ENCODE measurements at regions not wholly inside any gene's neighbourhood (a gene's known extent, or its start where the extent isn't known, plus 50 kb on each side); places are given as distances from the start of the nearest gene placed in this dataset.

DNA sequence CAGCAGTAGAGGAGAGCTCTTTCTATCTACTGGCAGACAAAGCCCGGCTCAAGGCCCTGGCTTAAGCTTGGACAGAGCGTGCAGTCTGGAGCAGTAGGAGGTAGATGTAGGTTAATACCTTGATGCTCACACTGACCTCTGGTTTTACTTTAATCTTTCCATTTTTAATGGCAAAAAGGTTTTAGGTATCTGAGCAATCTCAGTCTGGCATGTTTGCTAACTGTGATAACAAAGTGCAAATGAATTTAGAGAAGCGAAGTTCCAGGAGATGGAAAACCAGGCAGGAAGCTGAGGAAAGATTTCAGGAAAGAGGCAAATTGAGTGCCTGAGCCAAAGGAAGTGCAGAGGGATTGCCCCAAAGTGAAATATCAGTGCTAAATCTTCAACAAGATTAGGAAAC lies 356.6 kb downstream of the FOXO1 start:
- intact Hi-C loops (cut with DNase I) = no loop called here
- DNase-seq = no peak

DNA sequence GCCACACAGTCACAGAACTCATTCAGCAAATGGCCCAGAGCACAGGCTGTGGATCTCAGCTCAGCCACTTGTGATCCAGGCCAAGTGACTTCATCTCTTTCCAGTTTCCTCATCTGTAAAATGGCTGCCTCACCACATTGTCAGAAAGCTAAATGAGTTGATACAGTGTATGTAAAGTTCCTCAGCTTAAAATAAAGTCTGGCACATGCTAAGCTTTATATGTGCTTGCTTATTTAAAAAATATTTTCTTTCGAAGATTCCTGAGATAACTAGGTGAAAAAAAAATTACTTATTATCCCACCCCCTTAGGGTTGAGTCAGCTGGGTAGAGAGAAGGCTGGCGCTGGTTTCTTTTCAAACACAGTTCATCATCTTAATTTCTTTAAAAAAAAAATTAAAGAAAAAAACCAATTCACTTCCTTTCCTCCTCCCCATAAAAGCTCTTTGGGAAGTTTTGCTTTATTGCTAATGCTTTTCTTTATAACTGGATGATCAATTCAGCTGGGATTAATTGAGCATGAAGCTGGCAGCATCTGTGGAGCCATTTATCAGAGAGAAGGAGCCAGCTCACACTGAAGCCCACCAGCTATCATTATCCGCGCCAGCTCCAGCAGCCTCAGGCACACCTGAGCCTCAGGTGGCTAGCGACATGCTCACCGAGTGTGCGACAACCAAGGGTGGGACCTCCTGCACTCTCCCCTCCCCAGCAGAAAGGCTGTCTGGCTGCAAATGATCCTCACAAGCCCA lies 354.9 kb downstream of the FOXO1 start:
- intact Hi-C loops (cut with DNase I) = no loop called here

DNA sequence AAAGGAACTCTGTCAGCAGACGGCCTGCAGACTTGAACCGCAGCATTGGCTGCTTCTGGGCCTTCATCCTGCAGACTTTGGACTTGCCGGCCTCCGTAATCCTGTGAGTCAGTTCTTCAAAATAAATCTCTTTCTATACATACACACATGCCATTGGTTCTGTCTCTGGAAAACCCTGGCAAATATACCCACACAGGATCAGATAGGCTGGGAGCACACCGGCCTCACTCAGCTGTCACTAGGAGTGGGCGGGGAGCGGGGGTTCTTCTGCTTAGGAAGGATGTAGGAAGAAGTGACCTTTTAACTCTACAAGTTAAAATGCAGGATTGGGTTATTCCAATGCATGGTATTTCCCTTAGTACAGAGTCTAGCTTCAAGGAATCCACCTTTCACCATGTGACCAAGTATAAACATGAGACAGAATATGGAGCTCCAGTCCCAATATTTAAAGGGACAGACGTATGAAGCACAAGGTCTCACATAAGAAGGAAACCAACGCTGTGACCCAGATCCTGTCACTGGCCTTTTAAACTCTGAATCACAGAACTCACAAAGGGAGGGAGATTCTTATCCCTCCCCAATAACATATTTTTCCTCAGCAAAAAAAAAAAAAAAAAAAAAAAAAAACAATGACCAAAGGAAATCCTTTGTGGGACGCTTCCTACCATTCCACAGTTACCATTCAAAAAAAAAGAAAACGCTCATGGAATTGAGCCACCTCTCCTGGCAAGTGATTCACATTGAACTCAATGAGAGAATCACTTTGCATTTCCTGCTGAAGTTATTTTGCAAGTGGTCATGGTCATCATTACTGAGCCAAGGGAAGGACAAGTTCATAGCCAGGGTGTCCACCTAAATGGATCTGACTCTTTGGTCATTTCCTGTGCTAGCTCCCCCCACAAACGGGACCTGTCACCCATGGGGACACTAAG lies 352.9 kb downstream of the FOXO1 start:
- intact Hi-C loops (cut with DNase I) = no loop called here
- no peak for DNase-seq

More for the DNA sequence above, 354.9 kb downstream of the FOXO1 start:
- no peak for DNase-seq

DNA sequence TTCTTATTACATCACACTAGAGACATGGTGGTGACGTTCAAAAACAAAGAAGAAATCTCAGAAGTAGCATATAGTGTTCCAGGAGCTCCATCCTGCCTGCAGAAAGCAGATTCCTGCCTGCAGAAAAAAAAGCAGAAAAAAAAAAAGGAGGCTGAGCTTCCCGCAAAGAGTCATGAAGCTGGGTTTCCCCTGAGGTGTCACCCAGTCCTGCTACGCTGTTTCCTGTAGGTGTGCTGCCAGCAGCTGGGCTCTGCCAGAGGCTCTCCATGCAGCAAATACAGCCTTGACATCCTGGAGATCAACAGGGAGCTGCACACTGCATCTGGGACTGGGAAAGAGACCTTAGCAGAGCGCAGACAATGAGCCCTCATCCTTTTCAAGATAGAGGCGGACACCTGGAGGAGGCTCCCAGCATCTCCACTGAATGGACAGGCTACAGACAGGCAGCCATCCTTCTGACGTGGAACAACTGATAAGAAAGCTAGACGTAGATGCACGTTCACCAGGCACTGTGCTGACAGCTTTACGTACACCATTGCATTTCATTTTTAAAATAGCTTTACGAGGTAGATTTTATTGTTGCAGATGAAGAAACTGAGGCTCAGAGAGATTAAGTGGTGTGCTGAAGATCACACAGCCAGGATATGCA lies 350.9 kb downstream of the FOXO1 start:
- intact Hi-C loops (cut with DNase I) = no loop called here
- DNase-seq = no peak

DNA sequence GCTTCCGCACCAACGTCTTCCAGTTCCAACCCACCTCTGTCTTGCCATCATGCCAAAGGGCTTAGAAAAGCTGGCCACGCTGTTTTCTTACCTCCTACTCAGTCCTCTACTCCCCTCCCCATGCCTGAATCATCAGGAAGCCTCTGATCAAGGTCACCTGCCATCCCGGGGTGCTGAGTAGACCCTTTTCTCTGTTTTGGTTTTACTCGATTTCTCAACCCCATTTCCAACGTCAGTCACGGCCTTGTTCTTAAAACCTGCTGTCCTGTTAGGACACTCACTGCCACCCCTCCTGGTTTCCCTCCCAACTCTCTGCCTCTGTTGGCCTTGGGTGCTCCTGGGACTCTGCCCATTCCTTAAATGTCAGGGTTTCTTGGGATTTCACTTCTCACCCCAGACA lies 350.1 kb downstream of the FOXO1 start:
- DNase-seq = no peak
- intact Hi-C loops (cut with DNase I) = no loop called here

DNA sequence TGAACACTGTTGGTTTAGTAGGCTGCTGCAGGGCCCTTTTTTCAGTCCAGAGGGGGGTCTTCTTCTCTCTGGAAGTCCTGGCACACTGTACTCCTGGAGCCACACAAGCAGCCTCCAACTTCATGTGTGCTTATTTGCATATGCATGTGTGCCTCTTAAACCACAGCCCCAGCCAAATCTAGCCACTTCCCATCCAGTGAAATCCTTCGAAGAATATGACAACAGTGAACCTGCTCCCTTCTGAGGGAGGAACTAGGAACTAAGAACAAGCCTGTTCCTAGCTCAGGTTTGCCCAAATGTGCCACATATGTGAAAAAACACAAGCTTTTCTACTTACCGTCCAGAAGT lies 348.5 kb downstream of the FOXO1 start:
- no peak for DNase-seq
- intact Hi-C loops (cut with DNase I) = no loop called here

DNA sequence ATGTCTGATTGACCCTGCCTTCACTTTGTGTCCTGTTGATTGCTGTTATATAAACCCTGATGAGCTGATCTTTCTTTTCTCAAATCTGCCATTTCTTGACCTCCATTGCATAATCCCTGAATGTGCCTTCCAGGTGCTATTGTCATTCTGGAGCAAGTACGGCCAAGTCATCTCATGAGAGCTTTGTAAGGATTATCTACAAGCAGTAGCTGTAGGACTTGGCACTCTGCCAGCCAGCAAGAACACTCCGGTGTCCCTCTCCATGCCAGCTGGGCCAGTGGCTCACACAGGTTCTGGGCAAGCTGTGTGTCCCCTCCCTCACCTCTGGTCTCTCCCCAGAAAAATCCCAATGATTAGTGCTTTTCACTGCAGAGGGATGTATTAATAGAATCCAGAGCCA lies 348.1 kb downstream of the FOXO1 start:
- intact Hi-C loops (cut with DNase I) = no loop called here
- peak in 9 of 10 donors; percentile 21 to 88 (median 47) for DNase-seq

DNA sequence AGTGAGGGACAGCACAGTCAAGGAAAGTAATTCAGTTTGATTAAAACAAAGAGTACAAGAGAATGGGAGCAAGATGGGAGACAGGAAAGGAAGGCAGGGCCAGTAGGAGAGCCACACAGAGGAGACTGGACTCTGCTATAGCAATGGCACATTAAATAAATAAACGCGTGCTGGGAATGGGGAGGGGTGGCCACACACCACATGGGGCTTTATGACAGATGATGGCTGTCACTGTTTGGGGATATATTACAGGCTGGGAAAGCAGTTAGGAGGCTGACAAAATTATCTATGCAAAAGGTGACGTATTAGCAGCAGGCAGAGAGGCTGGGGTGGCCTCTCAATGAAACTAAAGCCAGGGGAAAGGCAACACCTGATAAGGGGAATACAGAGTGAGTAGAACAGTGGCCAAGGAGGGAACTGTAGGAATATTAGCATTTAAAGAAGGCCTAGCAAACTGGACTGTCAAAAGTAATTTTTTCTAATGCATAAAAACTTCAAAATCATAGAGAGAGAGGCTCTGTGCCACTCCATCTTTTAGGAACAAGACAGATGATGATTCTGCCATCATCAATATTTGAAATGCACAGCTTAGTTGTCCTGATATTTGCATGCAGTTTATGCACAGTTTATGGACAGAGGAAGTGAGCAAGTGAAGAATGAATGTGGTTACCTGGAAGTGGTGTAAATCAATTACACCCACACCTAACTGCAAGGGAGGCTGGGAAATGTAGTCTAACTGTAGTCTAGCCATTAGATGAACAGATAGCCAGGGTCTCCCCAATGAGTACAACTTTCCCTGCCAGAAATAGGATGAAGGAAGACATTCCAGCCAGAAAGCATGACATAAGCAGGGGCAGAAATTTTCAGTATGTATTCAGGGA lies 346.5 kb downstream of the FOXO1 start:
- intact Hi-C loops (cut with DNase I) = no loop called here
- no peak for DNase-seq

DNA sequence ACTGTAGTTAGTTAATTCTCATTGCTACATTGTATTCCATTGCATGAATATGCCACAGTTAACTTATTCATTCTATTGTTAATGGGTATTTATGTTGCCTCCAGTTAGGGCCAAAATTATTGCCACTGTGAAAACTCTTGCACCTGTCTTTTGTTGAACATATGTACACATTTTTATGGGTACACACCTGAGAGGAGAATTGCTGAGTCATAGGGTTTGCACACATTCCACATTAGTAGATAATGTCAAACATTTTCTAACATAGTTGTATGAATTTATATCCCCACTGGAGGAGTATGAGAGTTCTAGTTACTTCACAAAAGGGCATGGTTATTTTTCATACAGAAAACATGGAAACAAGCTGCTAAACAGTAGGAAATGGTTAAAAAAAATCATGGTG lies 338.4 kb downstream of the FOXO1 start:
- intact Hi-C loops (cut with DNase I) = no loop called here
- DNase-seq = no peak

DNA sequence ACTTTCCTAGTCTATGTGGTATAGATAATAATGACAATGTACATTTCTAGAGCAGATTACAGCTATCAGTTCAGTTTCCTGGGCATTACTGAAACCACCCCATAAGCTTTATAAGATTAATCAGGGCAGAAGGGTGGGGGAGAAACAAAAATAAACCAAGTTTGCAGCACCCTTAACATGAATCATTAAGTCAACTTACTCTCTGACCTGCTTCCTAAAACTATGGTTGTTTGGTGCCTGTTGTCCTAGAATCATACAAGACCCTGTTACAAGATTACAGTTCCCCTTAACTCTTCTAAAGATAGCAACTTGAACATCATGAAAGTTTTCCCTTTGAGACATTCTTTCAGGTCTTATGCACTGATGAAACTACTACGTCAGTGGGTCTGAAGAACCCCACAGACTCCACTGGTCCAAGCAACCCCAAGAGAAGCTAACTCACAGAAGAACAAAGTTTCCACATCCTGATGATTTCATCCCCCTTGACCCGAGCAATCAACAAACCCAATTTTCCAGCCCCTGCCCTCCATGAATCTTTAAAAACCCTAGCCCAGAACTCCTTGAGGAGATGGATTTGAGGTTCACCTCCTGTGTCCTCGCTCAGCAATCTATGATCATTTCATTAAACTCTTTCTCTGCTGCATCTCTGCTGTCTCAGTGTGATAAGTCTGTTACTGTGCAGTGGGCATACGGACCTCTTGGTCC lies 336.5 kb downstream of the FOXO1 start:
- intact Hi-C loops (cut with DNase I) = no loop called here
- no peak for DNase-seq

DNA sequence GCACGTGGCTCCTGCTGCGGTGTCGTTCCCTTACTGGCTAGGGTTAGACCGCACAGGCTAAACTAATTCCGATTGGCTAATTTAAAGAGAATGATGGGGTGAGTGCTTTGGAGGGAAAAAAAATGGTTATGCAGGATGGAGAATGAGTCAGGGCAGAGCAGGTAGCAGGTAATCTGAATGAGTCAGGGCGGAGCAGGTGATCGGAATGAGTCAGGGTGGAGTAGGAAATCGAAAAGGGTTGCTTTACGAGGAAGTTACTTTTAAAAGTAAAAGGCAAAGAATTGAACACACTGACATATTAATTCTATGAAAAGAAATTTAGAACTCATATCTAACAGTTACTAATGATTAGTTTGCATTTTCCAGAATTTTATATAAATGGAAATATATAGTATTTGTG lies 335.5 kb downstream of the FOXO1 start:
- DNase-seq = no peak
- intact Hi-C loops (cut with DNase I) = no loop called here

DNA sequence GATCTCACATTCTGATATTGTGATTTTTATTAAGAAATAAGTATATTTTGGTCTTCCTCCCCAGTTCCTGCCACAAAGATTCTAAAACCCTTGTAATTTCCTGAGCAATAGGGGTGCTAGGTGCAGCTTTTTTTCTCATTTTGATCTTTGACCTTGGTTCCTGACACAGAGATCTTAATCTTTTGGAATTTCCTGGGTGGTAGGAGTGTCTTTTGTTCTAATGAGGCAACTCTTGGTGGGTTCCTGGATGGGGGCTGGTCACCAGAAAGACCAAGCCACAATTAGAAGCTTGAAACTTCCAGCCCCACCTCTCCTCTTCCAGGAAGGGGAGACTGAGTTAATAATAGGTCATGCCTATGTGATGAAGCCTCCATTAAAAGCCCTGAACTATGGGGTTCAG lies 334.6 kb downstream of the FOXO1 start:
- DNase-seq = no peak
- intact Hi-C loops (cut with DNase I) = no loop called here

DNA sequence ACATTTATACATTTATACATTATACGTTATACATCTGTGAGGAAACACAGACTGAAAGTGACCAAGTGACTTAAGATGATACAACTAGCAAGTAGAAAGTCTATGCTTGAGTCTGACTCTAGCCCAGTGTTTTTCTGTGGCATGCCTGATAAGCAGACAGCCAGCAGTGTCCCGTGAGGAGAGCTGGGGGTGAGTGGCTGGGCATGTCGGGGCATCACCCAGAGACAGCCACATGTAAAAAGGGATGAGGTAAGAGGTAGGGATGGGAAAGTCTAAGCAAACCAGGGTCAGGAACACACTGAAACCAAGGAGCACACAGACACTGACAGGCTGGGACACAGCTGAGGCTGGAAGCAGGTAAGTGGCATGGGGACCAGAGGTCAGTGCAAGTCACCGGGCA lies 333.2 kb downstream of the FOXO1 start:
- intact Hi-C loops (cut with DNase I) = no loop called here
- no peak for DNase-seq

DNA sequence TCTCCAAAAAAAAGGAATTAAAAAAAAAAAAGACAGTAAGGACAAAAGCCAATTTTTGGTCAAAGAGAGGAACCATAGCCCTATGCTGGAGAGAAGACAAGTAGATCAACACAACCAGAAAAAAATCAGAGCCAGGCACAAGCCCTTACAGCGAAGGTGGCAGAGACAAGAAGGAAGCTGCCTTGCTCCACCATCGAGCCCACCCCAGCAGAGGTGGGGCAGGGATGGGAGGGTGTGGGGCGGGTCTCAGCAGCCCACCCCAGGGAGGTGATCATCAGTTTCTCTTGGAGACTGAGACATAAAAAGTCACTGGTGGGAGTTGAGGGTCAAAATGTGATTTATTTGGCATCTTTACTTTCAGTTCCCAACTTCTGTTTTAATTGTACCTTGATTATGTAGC lies 332.4 kb downstream of the FOXO1 start:
- intact Hi-C loops (cut with DNase I) = no loop called here
- no peak for DNase-seq

DNA sequence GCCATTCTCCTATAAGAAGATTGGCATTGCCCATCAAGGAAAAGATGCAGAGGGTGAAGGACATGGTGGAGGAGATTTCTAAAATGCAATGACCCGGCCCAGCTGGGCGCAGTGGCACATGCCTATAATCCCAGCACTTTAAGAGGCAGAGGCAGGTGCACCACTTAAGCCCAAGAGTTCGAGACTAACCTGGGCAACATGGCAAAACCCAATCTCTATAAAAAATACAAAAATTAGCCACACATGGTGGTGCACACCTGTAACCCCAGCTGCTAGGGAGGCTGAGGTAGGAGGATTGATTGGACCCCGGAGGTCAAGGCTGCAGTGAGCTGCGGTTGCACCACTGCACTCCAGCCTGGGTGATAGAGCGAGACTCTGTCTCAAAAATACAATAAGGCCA lies 331.8 kb downstream of the FOXO1 start:
- intact Hi-C loops (cut with DNase I) = no loop called here
- DNase-seq = no peak

DNA sequence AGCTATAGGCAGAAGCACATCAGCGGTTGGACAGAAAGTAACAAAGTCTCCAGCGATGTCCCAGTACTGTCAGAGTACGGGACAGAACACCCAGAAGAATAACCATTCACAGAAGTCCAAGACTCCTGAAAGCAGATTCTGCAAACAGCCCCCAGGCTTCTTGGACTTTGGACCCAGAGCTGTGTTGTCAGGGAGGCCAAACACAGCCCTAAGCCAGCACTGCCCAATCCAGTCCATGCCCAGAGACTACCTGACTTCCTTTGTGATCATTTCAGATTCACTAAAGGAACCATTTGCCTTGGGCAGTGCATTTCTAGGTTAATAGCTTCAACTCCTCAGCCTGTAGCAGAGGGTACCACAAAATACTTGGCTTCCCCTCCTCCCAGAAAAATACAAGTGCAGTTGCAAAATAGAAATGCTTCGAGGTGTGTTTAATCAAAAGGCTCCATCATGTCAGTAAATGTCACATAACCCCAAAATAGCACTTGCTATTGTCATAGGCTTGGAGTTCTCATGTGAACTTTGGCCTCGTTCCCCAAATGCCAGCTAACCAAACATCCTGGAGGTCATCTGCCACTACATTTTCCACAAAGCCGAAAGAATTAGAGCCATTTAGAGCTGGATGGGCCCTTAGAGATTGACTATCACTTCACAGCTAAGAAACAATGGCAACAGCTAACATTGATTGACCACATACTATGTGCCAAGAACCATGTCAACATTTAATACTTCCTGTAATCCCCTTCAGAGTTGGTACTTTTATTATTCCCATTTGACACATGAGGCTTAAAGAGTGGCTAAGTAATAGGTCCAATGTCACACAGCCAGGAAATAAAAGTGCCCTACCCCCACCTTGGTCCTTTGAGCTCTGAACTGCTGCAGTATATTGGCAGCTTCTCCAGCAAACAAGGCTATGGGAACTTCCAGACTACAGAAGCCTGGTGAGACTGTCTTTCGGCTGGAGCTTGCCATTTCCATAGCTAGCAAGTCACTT lies 329.9 kb downstream of the FOXO1 start:
- intact Hi-C loops (cut with DNase I) = no loop called here
- no peak for DNase-seq

DNA sequence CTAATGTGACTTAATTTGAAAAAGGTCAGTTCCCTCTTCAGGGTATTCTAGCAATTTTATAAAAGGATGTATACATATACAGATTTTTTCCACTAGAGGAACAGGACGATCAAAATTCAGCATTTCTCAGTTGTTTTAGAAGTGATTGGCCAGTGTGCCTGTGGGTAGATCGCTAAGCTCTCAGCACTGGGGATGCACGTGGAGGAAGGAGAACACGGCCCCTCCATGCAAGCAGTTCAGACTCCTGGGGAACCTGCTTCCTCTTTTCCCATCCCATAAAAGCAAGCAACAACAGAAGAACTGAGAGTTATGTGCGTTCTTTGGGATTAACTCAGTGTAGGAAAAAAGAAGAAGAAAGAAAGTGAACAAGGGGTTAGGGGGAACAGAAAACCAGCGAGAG lies 328.8 kb downstream of the FOXO1 start:
- no peak for DNase-seq
- intact Hi-C loops (cut with DNase I) = no loop called here

DNA sequence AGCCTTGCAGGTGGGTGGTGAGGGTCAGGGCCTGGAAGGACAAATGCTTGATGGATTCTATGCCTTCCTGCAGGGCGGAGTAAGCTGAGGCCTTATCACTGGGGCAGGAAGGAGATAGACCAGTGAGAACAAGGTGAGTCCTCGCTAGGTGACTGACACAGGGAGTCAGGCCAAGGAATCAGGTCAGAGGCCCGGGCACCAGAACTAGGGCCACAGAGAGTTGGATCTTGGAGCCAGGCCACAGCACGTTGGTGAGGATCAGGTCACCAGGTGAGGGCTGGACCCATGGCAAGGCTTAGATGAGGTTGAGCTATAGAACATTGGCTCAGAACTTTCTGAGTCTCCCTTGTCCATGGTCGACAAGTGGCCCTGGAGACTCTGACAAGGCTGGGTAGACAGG lies 328.2 kb downstream of the FOXO1 start:
- intact Hi-C loops (cut with DNase I) = no loop called here
- no peak for DNase-seq

Data from posterior cingulate gyrus (tissue), 11 donors.